Spleen (tissue), 11 donors: ENCODE measurements at regions not wholly inside any gene's neighbourhood (a gene's known extent, or its start where the extent isn't known, plus 50 kb on each side); places are given as distances from the start of the nearest gene placed in this dataset.
"Not testable (repeated sequence)": the region's sequence is repeated elsewhere in the genome, so short reads cannot be mapped to it uniquely, and the experiment has no call there.

ENCODE experiments used
- DNase-seq: peaks from one replicate; pipeline ENCODE4 v3.0.0-alpha.2; 2020
- H3K27ac ChIP-seq, 8 donors: fragments of 200-600 bp; sonication (generic) in 7 of 8; 1 replicate in 4 of 8; 2 replicates in 4 of 8; pipeline versions ENCODE4 v1.5.0 to v1.8.0; 2016 to 2021; ENCODE audit warnings: inconsistent platforms in 4 of 8, mild to moderate bottlenecking in 4 of 8, moderate library complexity in 1 of 8
- H3K27me3 ChIP-seq, 7 donors: fragments of 200-600 bp; sonication (generic) in 6 of 7; replicated peaks in 1 of 7; 1 replicate in 4 of 7; 2 replicates in 3 of 7; pipeline versions ENCODE4 v1.5.0 to v1.8.0; 2016 to 2021; ENCODE audit warnings: inconsistent platforms in 3 of 7, mild to moderate bottlenecking in 1 of 7
- H3K36me3 ChIP-seq, 6 donors: fragments of 200-600 bp; sonication (generic) in 5 of 6; 1 replicate in 4 of 6; 2 replicates in 2 of 6; pipeline versions ENCODE4 v1.5.0 to v1.8.0; 2016 to 2021; ENCODE audit warnings: inconsistent platforms in 2 of 6
- H3K4me1 ChIP-seq, 6 donors: fragments of 200-600 bp; sonication (generic) in 5 of 6; 1 replicate in 3 of 6; 2 replicates in 3 of 6; pipeline versions ENCODE4 v1.5.0 to v1.8.0; 2016 to 2021; ENCODE audit warnings: inconsistent platforms in 3 of 6
- H3K4me3 ChIP-seq, 8 donors: fragments of 200-600 bp; sonication (generic) in 7 of 8; 1 replicate in 4 of 8; 2 replicates in 4 of 8; pipeline versions ENCODE4 v1.5.0 to v1.8.0; 2016 to 2021; ENCODE audit warnings: inconsistent platforms in 4 of 8, mild to moderate bottlenecking in 4 of 8, moderate library complexity in 2 of 8
- H3K9me3 ChIP-seq, 8 donors: fragments of 200-600 bp; sonication (generic) in 7 of 8; 1 replicate in 4 of 8; 2 replicates in 4 of 8; pipeline versions ENCODE4 v1.5.0 to v1.8.0; 2016 to 2021; ENCODE audit warnings: inconsistent platforms in 4 of 8
- POLR2A ChIP-seq, 3 donors: fragments of 450-650 bp; IDR thresholded peaks; one replicate each; pipeline ENCODE4 v1.5.1; 2017; ENCODE audit warnings: antibody characterized with exemption in 3 of 3, mild to moderate bottlenecking in 1 of 3
- POLR2AphosphoS5 ChIP-seq, 3 donors: sonication (generic); formaldehyde crosslinking; IDR thresholded peaks; one replicate each; pipeline ENCODE4 v1.5.1; 2017; ENCODE audit warnings: antibody characterized with exemption in 3 of 3
- WGBS, 5 donors: extraction: QIAGEN DNeasy Blood & Tissue Kit in 3 of 5; methylation state at CpG; one replicate each; pipeline versions ENCODE4 v1.1.5 to v1.1.7; 2013 to 2018; 5-methylcytosine and 5-hydroxymethylcytosine counted together
- intact Hi-C: fragments of 100-400 bp; cut with DNase I; formaldehyde crosslinking; loops from one replicate; pipeline ENCODE4 v1.15.0; 2023; ENCODE audit warnings: low total_unique reads
- TF ChIP-seq, protein P1 (sequence below), 11 experiments: fragments of 200-600 bp in 7 of 11; fragments of 450-650 bp in 4 of 11; sonication (generic) in 4 of 11; IDR thresholded peaks in 8 of 11; conservative IDR thresholded peaks in 3 of 11; 1 replicate in 7 of 11; 2 replicates in 4 of 11; pipeline versions ENCODE4 v1.4.0 to v1.8.0; 2016 to 2021; ENCODE audit warnings: antibody characterized with exemption in 11 of 11, inconsistent platforms in 4 of 11, mild to moderate bottlenecking in 1 of 11
- donor health status: healthy with polysubstance abuse.
- donor health status: DM: no; HTN: no; CAD: no; lungs with moderate emphysema.
- donor health status: DM: no; HTN: no; CAD: no.
- donor health status: Bipolar disorder and iron deficiency.
- donor health status: healthy.
- donor health status: DM: no; HTN: no; CAD: no.
- donor health status: DM: yes; HTN: yes; CAD: no.

DNA sequence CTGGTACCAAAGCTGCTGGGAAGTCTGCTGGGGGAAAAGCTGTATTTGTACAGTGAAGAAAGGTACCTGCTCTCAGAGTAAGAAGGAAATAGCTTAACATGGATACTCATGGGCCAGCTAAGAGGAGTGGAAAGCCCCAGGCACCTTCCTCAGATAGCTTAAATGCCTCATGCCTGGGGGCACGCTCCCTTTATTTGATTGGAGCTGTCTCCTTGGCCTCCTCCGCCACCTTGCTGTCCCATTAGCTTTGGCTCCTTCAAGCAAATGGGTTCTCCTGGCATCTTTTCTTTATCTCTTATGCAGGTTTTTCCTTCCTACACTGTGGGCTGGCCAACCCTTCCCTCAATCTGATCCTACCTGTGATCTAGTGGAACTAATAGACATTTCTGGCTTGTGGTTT lies 318.5 kb downstream of the SH2D4B start:
- intact Hi-C loops = no loop called here
- H3K4me3 ChIP-seq = no peak overlapping the region
- 83 to 100% (median 93%) methylated on average over 2 of the region's 2 CpGs for WGBS, 5 donors
- DNase-seq = no peak
- no peaks in the 10 kb centered on the region for H3K9me3 ChIP-seq
- H3K27ac ChIP-seq = no peak overlapping the region
- no peak for TF ChIP-seq POLR2AphosphoS5 (IDR thresholded peaks at IDR 0.05)
- TF ChIP-seq, protein P1, sequence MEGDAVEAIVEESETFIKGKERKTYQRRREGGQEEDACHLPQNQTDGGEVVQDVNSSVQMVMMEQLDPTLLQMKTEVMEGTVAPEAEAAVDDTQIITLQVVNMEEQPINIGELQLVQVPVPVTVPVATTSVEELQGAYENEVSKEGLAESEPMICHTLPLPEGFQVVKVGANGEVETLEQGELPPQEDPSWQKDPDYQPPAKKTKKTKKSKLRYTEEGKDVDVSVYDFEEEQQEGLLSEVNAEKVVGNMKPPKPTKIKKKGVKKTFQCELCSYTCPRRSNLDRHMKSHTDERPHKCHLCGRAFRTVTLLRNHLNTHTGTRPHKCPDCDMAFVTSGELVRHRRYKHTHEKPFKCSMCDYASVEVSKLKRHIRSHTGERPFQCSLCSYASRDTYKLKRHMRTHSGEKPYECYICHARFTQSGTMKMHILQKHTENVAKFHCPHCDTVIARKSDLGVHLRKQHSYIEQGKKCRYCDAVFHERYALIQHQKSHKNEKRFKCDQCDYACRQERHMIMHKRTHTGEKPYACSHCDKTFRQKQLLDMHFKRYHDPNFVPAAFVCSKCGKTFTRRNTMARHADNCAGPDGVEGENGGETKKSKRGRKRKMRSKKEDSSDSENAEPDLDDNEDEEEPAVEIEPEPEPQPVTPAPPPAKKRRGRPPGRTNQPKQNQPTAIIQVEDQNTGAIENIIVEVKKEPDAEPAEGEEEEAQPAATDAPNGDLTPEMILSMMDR (IDR thresholded peaks at IDR 0.05 in 8 of 11, conservative IDR thresholded peaks at IDR 0.05 in 3 of 11) = no peak
- no peak for TF ChIP-seq POLR2A (IDR thresholded peaks at IDR 0.05)
- H3K27me3 ChIP-seq = peaks cover 0 to 5% (median 0%) of the 10 kb centered on the region in 7 donors
- no peaks in the 10 kb centered on the region for H3K4me1 ChIP-seq
- no peaks in the 10 kb centered on the region for H3K36me3 ChIP-seq

DNA sequence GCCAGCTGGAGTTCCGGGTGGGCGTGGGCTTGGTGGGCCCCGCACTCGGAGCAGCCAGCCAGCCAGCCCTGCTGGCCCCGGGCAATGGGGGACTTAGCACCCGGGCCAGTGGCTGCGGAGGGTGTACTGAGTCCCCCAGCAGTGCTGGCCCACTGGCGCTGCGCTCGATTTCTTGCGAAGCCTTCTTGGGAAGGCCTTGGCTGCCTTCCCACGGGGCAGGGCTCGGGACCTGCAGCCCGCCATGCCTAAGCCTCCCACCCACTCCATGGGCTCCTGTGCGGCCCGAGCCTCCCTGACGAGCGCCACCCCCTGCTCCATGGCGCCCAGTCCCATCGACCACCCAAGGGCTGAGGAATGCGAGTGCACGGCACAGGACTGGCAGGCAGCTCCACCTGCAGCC lies 321.6 kb downstream of the SH2D4B start:
- H3K9me3 ChIP-seq, intact Hi-C loops, H3K4me1 ChIP-seq, H3K27ac ChIP-seq, H3K27me3 ChIP-seq, H3K4me3 ChIP-seq, H3K36me3 ChIP-seq: not testable (repeated sequence)
- DNase-seq = peak; percentile 58
- 93 to 100% (median 96%) methylated on average over 4 to 22 of the region's 22 CpGs; no CpG with 5 or more reads in 1 of the 5 donors for WGBS, 5 donors

DNA sequence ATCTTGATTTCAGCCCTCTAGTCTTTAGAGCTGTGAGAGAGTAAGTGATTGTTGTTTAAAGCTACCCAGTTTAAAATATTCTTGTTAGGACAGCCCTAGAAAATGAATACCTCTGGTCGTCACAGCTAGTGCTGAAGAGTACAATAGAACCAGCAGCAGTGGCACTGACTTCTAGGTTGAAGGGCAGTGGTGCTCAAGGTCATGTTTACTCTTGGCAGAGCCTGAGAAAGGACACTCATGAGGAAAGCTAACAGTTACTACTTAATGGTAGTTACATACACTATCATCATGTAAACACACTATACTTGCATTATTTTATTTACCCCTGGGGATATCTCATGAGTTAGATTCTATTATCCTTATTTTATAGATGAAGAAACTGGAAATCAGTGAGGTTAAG lies 323.0 kb downstream of the SH2D4B start:
- TF ChIP-seq, protein P1 (IDR thresholded peaks at IDR 0.05 in 8 of 11, conservative IDR thresholded peaks at IDR 0.05 in 3 of 11) = no peak
- no peak for TF ChIP-seq POLR2A (IDR thresholded peaks at IDR 0.05)
- no peak for TF ChIP-seq POLR2AphosphoS5 (IDR thresholded peaks at IDR 0.05)
- 69 to 94% (median 78%) methylated on average over 1 of the region's 1 CpG for WGBS, 5 donors
- no peak overlapping the region for H3K4me3 ChIP-seq

DNA sequence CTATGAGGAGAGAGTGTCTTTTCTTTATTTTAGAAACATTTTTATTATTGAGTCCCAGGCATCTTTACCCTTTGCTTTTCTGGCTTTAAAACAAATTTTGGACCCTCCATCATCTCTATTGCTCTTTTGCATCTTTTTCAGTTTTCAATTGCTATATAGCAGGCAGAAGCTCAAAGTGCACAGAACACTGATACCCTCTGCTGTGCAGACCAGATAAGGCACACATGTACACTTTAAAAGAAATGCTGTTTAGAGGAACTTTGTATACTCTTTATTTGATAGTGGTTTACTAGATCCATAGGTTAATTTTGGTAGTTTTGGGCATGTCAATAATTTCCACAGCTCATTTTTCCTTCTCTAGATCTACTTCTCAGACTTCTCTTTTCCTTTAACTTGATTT lies 324.2 kb downstream of the SH2D4B start:
- H3K4me3 ChIP-seq = no peak overlapping the region
- intact Hi-C loops = no loop called here

More for the DNA sequence above, 323.0 kb downstream of the SH2D4B start:
- H3K9me3 ChIP-seq = peaks cover 0 to 4% (median 0%) of the 10 kb centered on the region in 8 donors
- H3K27me3 ChIP-seq = peaks cover 0 to 5% (median 0%) of the 10 kb centered on the region in 7 donors
- intact Hi-C loops = no loop called here
- no peaks in the 10 kb centered on the region for H3K36me3 ChIP-seq
- H3K27ac ChIP-seq = no peak overlapping the region
- H3K4me1 ChIP-seq = no peaks in the 10 kb centered on the region
- no peak for DNase-seq

More for the DNA sequence above, 324.2 kb downstream of the SH2D4B start:
- TF ChIP-seq, protein P1 (IDR thresholded peaks at IDR 0.05 in 8 of 11, conservative IDR thresholded peaks at IDR 0.05 in 3 of 11) = no peak
- no peak for TF ChIP-seq POLR2A (IDR thresholded peaks at IDR 0.05)
- TF ChIP-seq POLR2AphosphoS5 (IDR thresholded peaks at IDR 0.05) = no peak
- Histone ChIP-seq H3K27ac (no peak overlapping the region), H3K27me3 (no peaks in the 10 kb centered on the region), H3K9me3 (peaks cover 0 to 4% (median 0%) of the 10 kb centered on the region in 8 donors), H3K36me3 (no peaks in the 10 kb centered on the region), H3K4me1 (no peaks in the 10 kb centered on the region)
- no peak for DNase-seq
